Suppressor macrophage treated with lipopolysaccharide for 1 hour (primary cell): ENCODE measurements at regions not wholly inside any gene's neighbourhood (a gene's known extent, or its start where the extent isn't known, plus 50 kb on each side); places are given as distances from the start of the nearest gene placed in this dataset.
A peak's percentile ranks its signal among the peaks of the same experiment; 100 is the strongest.

Experiments
- DNase-seq, 3 donors: peaks; one replicate each; pipeline ENCODE4 v3.0.0-alpha.2; 2020 to 2022

DNA sequence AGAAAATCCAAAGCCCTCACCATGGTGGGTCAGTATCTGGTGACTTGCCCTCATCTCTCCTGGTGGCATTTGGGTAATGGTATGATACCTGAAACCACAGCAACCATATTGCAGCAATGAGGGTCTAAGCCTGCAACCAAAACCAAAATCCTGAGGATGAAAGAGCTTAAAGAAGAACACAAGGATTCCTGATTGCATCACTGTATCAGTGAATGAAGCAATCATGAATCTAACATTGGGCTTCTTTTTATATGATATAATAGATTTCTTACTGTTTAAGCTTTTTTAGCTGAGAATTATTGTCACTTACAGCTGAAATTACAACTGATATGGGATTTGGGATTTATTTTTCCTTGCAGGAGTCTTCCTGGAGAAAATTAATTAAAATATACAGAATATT is 269.9 kb downstream of the MEF2C start:
- DNase-seq, result no peak

DNA sequence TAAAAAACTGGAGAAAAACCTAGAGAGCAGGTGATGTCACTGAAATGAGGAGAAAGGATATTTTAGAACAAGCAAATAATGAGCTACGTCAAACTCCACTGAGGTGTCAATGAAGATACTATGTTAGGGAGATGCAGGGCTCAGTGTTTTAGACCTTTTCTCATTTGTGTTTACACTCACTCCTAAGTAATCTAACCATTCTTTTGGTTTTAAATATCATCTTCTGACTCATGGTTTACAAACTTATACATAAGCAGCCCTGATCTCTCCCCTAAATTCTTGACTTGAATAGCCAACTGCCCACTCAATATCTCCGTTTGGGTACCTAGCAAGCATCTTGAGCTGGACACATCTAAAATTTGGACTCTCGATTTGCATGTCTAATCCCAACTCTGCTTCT is 272.4 kb downstream of the MEF2C start:
- DNase-seq, result no peak

DNA sequence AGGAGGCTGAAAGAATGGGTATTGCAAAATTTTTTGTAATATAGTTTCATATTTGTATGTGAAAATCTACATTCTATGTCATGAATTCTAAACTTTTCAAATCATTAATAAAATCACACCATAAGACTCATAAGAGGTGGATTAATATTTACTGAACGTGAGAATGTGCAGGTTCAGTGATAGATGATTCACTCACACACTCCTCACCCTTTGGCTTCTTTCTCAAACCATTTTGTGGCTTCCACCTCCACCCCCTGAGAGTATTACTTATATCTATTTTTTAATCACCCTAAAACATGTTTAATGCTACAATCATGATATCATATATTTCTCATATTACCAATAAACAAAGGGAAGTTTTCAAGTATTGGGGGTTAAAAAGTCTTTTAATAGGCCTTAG is 275.5 kb downstream of the MEF2C start:
- DNase-seq, result no peak

DNA sequence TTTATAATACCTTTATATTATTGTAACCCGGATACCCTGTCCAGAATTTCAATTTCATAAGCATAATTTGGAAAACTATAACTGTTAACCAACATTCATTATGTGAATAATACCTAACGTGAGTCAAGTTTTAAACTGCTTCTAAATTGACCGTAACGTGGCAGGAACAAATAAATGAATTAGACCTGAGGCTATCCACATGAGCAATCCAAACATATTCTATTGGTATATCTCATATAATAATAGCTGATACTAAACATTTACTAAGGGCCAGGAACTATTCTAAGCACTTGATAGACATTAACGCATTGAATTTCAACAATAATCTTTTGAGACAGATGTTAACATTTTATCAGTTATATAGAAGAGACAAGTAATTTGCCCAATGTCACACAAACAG is 276.4 kb downstream of the MEF2C start:
- DNase-seq, result no peak

DNA sequence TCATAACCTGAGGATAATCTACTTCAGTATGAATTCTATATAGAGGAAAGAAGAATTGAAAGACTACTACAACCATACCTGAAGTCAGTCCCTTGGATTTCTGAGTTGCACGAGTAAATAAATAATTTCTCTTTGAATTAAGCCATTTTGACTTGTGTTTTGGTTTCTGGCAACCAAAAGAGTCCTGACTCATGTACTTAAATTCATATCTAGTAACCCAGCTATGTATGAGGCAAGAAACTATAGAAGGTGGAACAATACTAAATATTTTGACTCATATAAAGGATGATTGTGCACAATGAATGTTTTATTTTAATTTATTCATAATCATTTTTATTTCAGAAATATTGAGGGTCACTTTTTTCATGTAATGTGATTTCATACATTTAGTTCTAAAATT is 276.8 kb downstream of the MEF2C start:
- no peak for DNase-seq

DNA sequence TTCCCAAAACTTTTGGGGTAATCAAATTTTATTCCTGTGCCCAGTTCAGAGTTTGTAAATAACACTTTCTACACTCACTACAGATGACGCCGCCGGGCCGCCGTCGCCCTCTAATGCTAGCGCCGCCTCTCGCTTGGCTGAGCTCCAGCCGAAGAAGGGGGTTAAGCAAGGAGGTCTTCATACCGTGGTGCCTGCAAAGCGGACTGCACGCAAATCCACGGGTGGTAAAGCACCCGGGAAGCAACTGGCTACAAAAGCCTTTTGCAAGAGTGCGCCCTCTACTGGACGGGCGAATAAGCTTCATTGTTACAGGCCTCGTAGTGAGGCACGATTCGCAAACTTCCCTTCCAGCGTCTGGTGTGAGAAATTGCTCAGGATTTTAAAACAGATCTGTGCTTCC is 280.4 kb downstream of the MEF2C start:
- DNase-seq, result peak; percentile 18 to 43 (median 22)

DNA sequence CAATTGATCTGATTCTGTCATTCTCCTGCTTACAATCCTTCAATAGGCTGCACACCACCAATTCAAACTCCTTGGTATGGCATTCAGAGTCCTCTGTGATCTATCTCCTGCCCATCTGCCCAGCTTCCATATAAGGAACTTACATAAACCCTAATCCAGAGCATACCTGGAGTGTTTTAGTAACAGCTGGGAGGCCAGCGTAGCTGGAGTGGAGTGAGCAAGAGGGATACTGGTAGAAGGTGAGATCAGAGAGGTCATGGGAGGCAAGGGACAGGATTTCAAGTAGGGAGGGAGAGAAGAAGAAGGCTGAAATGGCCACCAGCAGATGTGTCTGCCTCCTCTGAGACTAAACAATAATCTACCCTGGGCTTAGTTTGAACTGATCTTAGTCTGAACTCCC is 288.5 kb downstream of the MEF2C start:
- no peak for DNase-seq

DNA sequence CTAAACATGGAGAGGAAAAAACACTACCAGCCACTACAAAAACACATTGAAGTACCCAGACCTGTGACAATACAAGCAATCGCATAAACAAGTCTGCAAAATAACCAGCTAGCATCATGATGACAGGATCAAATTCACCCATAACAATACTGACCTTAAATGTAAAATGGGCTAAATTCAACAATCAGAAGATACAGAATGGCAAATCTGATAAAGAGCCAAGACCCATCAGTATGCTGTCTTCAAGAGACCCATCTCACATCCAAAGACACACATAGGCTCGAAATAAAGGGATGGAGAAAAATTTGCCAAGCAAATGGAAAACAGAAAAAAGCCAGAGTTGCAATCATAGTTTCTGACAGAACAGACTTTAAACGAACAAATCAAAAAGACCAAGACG is 294.4 kb downstream of the MEF2C start:
- DNase-seq, result no peak

DNA sequence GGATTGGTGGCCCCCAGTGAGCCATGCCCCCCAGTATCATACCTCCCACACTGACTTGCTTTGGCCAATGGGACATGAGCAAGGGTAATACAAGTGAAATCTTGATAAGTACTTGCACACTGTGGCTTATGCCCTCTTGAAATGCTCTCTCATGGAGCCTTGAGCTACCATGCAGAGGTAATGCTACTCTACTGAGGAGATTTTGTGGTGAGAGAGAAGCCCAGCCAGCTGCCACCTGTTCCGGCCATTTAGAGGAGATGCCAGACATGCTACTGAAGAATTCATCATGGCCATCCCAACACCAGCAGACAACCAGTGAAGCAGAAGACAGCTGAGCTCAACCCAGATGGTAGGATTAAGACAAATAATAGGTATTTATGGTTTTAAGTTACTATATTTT is 299.5 kb downstream of the MEF2C start:
- DNase-seq, result no peak

DNA sequence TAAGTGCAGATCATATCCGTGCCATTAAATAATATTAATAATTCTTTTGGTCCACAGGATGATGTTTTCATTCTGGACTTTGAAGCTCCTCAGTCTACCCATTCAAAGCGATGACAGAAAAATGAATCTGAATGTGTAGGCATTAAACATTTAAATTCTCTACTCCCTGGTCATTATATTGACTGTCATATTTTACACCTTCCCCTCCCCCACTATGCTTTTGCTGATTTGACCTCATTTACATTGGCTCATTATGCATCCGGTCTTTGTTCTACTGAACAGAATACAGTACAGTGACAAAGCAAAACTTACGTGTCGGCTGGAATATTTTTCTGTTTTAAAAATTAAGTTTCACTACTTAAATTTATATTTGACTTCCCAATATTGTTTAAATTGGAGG is 289.7 kb upstream of the TMEM161B start:
- DNase-seq, result no peak

DNA sequence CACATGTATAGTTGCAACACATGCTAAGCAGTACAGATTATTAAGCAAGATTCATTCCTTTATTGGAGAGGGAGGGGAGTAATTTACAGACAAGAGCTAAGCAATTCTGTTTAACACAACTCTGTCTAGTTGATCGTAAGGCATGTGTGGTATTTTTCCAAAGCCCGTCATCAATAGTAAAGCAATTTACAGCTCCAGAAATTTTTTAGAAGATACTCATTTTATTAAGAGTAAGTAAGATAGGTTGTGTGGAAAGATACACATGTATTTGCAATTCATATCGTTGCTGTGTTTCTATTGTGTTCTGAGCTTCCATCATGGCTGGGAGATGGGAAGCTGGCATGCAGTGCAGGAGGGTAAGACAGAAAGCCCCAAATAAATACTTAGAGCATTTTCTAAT is 289.2 kb upstream of the TMEM161B start:
- DNase-seq, result no peak

DNA sequence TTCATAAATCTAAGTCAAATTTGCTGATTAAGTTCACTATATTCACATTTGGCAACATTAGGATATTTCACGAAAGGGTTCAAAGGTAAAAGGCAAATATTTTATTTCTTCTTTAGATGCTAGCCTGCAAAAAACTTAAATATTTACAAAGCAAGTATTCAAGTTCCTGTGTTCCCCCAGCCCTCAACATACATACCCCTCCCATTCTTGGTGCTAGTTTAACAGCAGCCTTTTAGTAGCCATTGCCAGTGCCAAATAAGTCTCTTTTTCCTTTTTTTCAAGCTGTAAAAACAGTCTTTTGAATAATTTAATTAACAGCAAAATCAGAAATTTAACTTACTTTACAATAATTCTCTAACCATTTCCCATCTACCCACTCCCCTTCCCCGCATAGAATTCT is 288.5 kb upstream of the TMEM161B start:
- DNase-seq, result no peak

DNA sequence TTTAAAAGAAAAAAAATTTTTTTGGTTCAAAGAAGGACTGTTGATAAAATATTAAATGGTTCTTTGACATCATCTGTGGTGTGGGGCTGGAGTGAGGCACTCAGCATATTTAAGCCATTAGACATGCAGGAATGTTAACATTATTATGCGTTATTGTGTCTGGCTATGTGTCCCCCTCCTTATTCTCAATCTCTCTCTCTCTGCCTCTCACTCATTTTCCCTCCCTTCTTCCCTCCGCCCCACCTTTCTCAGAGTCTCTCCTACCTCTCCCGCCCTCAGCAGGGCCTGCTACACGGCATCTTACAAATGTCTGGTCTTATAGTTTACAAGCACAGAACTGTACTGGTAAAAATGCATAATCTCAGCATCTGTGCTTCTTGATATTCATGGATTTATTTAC is 287.8 kb upstream of the TMEM161B start:
- DNase-seq, result no peak

DNA sequence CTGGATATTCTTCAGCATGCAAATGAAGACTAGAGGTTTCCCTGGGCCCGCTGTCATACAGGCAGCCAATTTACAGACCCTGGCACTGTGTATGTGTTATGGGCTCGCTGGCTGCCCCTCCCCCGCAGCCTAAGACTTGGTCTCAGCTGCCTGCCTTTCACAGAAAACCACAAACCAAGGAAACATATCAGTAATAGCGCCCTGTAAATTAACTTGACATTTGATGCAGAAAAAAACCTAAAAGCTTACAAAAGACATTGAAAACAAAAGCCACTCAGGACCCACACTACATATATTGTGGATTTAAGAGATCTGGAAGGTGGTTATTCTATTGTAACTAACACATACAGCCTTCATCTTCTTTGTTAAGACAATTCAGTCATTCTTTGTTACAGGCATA is 287.0 kb upstream of the TMEM161B start:
- DNase-seq, result no peak

DNA sequence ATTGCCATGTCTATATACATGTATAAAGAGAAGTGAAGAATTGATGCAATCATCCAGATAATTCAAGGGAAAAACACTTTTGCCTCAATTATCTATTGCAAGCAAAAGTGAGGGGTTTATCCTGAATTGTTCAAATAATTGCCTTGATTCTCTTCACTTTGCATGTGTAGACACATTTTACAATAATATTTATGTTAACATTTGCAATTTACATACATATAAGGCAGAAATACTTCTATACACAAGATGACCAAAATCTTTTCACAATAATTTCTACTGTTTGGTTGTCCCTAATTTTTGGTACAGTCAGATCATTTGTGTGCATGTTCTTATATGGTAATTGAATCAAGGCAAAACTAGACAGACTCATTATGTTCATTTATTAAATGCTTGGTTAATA is 285.3 kb upstream of the TMEM161B start:
- no peak for DNase-seq

DNA sequence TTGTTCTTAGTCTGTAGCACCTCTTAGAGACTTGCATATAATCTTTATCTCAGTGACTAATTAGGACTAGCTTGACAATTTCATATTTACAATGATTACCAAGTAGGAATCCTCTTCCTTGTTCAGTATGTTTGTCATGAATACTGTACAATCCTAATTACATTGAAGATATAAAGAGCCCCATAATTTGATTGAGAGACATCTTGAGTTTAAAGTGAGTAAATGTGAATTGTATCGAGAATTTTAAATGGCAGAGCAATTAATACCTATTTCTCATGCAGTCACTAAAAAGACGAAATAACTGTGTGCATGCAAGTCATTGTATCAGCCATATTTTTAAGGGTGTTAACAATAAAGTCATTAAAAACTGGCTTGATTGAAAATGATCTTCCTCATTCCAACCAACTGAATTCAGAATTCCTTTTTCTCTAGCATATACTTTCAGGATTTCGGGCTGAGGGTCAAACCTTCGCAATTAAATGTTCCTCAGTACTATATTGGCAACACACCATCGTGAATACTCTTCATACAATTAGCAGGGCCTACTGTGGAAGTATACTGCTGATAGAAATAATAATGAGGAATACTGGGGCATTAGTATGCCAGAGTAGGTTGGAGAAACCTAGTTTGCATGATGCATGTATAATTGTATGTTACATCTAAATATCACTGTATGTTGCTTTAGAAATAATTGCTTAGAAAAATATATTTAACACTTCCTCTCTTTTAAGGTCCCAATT is 284.7 kb upstream of the TMEM161B start:
- no peak for DNase-seq

DNA sequence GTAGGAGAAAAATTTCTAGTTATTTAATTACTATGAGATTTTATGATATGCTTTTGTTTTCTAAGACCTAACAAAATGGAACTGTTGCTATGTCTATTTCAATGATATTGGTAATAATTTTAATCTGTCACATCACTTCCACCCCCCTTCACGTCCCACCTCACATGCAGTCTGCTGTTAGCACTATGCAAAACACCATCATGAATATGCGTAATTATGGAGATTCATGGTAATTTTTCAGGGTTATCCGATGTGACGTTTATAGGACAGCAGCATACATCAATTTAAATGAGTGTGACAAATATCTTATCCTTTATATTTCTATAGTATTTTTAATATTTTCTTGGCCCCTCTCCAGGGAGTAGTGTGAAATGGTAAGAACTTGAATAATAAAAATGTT is 283.8 kb upstream of the TMEM161B start:
- DNase-seq, result no peak

DNA sequence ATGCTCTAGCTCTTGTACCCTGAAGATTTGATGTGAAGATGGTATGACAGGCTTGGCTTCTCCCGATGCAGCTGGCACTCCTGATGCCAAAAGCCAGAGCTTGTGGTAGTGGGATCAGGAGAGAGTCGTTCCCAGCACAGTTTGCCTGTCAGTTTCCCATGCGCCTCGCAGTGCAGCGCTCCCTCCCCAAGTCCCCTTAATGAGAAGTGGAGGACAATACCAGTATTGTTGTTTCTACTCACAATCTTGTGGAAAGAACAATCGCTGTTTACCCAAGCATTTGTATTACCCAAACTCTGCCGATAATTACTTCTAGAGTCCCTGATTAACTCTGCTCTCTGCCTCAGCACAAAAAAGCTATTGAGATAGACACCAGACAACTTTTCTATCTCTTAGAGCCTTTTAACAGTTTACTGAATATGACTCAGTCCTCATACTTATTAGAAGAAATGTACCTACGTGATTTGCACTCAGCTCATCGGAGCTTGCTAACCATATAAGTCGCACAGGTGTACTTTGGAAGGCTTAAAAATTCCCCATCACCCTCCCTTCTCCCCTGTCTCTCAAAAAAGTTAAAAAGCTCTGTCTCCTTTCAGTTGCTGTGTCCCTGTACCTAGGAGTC is 283.2 kb upstream of the TMEM161B start:
- no peak for DNase-seq

DNA sequence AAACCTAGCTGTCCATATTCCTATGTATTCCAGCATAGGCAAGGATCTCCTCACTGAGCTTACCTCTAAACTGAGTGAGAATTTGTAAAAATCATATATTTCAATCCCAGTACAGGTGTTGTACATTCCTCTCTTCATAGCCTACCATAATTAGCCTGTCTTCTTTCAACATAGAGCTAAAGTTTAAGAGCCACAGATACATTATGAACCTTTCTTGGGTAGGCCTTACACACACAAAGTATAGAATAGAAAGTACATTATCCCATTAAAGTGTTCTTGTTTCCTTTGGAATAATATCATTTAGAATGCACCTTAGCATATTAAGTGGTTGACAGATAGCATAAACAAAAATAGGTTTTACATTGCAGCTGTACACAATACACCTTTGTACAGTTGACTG is 282.1 kb upstream of the TMEM161B start:
- no peak for DNase-seq

DNA sequence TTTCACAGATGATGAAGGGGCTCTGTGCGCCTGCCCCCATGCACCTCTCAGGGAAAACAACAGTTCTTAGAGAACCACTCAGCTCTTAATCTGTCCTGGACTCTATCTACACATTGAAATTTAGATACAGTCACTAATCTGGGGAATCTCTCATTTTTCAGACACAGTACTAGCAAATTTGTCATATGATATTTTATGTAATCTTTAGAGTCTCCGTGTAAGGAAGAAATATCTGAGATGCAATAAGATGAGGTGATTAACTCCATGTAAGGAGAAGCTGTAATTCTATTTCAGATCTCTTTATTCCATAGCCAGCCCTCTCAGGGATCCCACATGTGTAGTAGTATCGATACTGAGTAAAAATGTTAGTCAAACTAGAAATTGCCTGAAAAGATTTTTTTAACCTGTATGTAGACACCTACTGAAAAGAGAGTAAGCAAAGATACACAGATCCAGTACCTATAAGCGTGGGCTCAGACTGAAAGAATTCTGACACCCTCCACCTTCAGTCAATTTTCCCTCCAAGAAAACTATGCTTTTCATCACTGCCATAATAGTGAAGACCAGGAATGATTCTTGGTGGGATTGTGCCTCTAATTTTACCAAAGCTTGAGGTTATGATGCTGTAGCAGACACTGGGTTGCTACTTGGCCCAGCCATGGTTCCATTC is 279.6 kb upstream of the TMEM161B start:
- no peak for DNase-seq

DNA sequence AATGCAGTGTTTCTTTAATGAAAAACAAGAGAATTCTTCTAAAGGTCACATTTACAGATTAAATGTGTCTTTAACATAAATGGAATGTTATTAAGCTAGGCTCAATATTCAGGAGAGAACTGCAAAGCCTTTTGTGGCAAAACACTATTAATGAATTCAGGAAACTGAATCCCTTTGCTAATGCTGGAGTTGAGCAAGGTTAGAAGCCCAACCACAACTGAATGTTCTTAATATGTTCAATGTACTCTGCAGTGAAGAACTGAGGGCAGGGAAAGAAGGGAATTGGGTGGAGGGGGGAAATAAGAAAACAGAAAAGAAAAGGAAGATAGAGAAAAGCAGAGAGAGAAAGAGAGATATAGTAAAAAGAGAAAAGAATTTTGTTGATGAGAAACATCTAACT is 276.7 kb upstream of the TMEM161B start:
- no peak for DNase-seq

DNA sequence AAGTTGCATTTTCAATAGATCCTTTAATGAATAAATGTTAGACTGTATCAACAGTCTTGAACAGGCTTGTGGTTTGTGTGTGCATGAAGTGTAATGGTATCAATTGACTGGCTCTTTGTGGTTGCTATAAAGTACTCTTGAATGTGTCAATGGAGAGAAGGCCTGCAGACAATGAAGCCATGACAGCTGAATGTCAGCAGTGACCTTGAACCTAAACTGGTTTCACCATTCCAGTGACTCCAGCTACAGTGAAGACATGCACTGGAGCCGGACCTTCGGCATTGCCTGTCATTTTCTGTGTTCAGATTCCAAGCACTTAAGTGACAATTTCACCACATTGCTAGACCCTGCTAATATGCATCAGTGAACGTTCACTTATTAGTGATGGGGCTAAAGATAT is 276.0 kb upstream of the TMEM161B start:
- DNase-seq, result no peak

DNA sequence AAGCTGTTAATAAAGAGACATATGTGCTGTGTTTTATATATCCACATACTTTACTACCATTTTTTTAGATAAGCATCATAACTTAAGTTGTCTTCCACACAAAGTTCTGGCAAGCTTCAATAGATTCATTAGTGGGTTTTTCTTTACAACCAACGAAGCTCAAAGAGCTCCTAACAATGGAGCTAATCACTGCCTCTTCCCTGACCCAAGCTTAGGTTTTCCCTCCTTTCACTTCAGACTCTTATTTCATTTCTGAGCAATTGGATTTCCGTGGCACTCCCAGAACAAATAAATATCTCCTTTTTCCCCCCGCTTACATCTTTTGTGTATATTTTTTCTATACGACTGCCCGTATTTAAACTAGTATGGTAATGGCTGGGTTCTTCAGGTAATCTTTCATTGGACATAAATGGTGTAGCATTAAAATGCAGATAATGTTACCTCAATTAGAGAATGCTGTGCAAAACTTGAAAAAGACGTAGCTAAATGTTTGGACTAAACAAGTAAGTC is 275.5 kb upstream of the TMEM161B start:
- DNase-seq, result no peak

DNA sequence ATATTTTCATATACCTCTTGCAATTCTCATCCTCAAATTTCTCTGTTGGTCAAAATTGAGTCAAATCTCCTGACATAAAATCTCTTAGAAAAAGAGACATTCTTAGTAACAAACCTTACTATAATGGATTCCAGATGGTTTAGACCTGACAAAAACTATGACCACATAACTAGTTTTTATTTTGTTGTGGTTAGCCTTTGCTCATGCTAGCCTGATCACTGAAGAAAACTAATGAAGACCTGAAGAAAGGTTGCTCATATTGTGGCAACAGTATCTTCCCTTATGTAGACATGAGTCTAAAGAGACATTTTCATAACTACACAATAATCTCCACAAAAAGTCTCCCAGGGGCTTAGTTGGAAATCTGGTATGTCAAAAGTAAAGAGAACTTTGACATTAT is 274.1 kb upstream of the TMEM161B start:
- DNase-seq, result no peak
